ENCODE measurements at regions not wholly inside any gene's neighbourhood (a gene's known extent, or its start where the extent isn't known, plus 50 kb on each side); places are given as distances from the start of the nearest gene placed in this dataset.
"Not testable (repeated sequence)": the region's sequence is repeated elsewhere in the genome, so short reads cannot be mapped to it uniquely, and the experiment has no call there.

- DNase-seq: no peak
These were observed 121.5 kb downstream of the CCDC34 start for GRCh38 chr11:27241311-27242122.

- peak; percentile 26 for DNase-seq
These were observed 123.6 kb downstream of the CCDC34 start for GRCh38 chr11:27239305-27239942.

- no peak for DNase-seq
These were observed 124.2 kb downstream of the CCDC34 start for GRCh38 chr11:27238811-27239210.

GRCh38 chr11:27237643-27238042 lies 125.4 kb downstream of the CCDC34 start:
- DNase-seq: no peak

GRCh38 chr11:27234961-27235360 lies 128.1 kb downstream of the CCDC34 start:
- no peak for DNase-seq

GRCh38 chr11:27234043-27234668 lies 128.9 kb downstream of the CCDC34 start:
- peak; percentile 61 for DNase-seq

- DNase-seq: no peak
These were observed 129.4 kb downstream of the CCDC34 start for GRCh38 chr11:27233654-27234042.

GRCh38 chr11:27231530-27231929 lies 131.5 kb downstream of the CCDC34 start:
- no peak for DNase-seq

- DNase-seq: no peak
These were observed 132.8 kb downstream of the CCDC34 start for GRCh38 chr11:27230192-27230572.

GRCh38 chr11:27229511-27230191 lies 133.4 kb downstream of the CCDC34 start:
- DNase-seq: no peak

GRCh38 chr11:27228906-27229290 lies 134.1 kb downstream of the CCDC34 start:
- DNase-seq: no peak

- DNase-seq: peak; percentile 81
These were observed 134.6 kb downstream of the CCDC34 start for GRCh38 chr11:27228232-27228905.

GRCh38 chr11:27227736-27228135 lies 135.3 kb downstream of the CCDC34 start:
- DNase-seq: peak; percentile 88

GRCh38 chr11:27219487-27220039 lies 143.5 kb downstream of the CCDC34 start:
- not testable (repeated sequence) for DNase-seq

- peak; percentile 25 for DNase-seq
These were observed 144.5 kb downstream of the CCDC34 start for GRCh38 chr11:27218421-27219038.

GRCh38 chr11:27217948-27218420 lies 145.0 kb downstream of the CCDC34 start:
- DNase-seq: no peak

GRCh38 chr11:27217496-27217895 lies 145.5 kb downstream of the CCDC34 start:
- DNase-seq: no peak

- DNase-seq: peak; percentile 25
These were observed 146.5 kb downstream of the CCDC34 start for GRCh38 chr11:27216270-27217149.

- peak; percentile 42 for DNase-seq
These were observed 147.3 kb downstream of the CCDC34 start for GRCh38 chr11:27215471-27216269.

GRCh38 chr11:27214713-27215112 lies 148.3 kb downstream of the CCDC34 start:
- DNase-seq: no peak
